NOMO-1 treated with DMSO at 0.1 percent for 48 hours (cell line): ENCODE measurements at regions not wholly inside any gene's neighbourhood (a gene's known extent, or its start where the extent isn't known, plus 50 kb on each side); places are given as distances from the start of the nearest gene placed in this dataset.

Experiments used
- DNase-seq: peaks from one replicate; lab custom pipeline; 2025; ENCODE audit not compliant: unreplicated experiment; lab: John Stamatoyannopoulos, UW

- no peak for DNase-seq
Measured at GRCh38 chr7:25653384-25653783, 425.1 kb upstream of the NPVF start.

GRCh38 chr7:25656071-25656470 is 427.8 kb upstream of the NPVF start:
- no peak for DNase-seq

GRCh38 chr7:25656581-25657026 is 428.3 kb upstream of the NPVF start:
- no peak for DNase-seq

GRCh38 chr7:25658375-25658774 is 430.1 kb upstream of the NPVF start:
- no peak for DNase-seq

- no peak for DNase-seq
Measured at GRCh38 chr7:25659841-25660240, 431.6 kb upstream of the NPVF start.

- no peak for DNase-seq
Measured at GRCh38 chr7:25662841-25663800, 434.8 kb upstream of the NPVF start.

GRCh38 chr7:25663877-25664276 is 435.6 kb upstream of the NPVF start:
- no peak for DNase-seq

GRCh38 chr7:25664593-25664992 is 436.3 kb upstream of the NPVF start:
- no peak for DNase-seq

GRCh38 chr7:25665374-25665773 is 437.1 kb upstream of the NPVF start:
- no peak for DNase-seq

GRCh38 chr7:25665903-25666670 is 437.8 kb upstream of the NPVF start:
- no peak for DNase-seq

- DNase-seq = no peak
Measured at GRCh38 chr7:25666671-25667060, 438.4 kb upstream of the NPVF start.

GRCh38 chr7:25669281-25669781 is 441.0 kb upstream of the NPVF start:
- no peak for DNase-seq

GRCh38 chr7:25669961-25670841 is 441.9 kb upstream of the NPVF start:
- peak; percentile 31 for DNase-seq

- DNase-seq = no peak
Measured at GRCh38 chr7:25671111-25671510, 442.8 kb upstream of the NPVF start.

- no peak for DNase-seq
Measured at GRCh38 chr7:25672496-25672895, 444.2 kb upstream of the NPVF start.

GRCh38 chr7:25675789-25676474 is 447.6 kb upstream of the NPVF start:
- DNase-seq = no peak

- no peak for DNase-seq
Measured at GRCh38 chr7:25677595-25677994, 449.3 kb upstream of the NPVF start.

GRCh38 chr7:25678215-25678614 is 449.9 kb upstream of the NPVF start:
- DNase-seq = no peak

GRCh38 chr7:25680636-25681035 is 452.4 kb upstream of the NPVF start:
- DNase-seq = no peak

- DNase-seq = no peak
Measured at GRCh38 chr7:25684360-25684759, 456.1 kb upstream of the NPVF start.
